Right atrium auricular region (tissue), 2 donors: ENCODE measurements at regions not wholly inside any gene's neighbourhood (a gene's known extent, or its start where the extent isn't known, plus 50 kb on each side); places are given as distances from the start of the nearest gene placed in this dataset.

Experiments
- DNase-seq: peaks from one replicate; pipeline ENCODE4 v3.0.0-alpha.2; 2019; ENCODE audit warnings: low spot score
- H3K27ac ChIP-seq, 2 donors: fragments of 200-600 bp; sonication (generic); 1 replicate in 1 of 2; 2 replicates in 1 of 2; pipeline ENCODE4 v1.5.1; 2016 to 2019
- H3K27me3 ChIP-seq, 2 donors: fragments of 200-600 bp; sonication (generic); one replicate each; pipeline versions ENCODE4 v1.5.1 to v1.6.0; 2017 to 2019
- H3K36me3 ChIP-seq: fragments of 200-600 bp; sonication (generic); one replicate; pipeline ENCODE4 v1.5.1; 2016
- H3K4me1 ChIP-seq, 2 donors: fragments of 200-600 bp; sonication (generic); one replicate each; pipeline versions ENCODE4 v1.5.1 to v1.6.0; 2017 to 2019
- H3K4me3 ChIP-seq, 2 donors: fragments of 200-600 bp; sonication (generic); 1 replicate in 1 of 2; 2 replicates in 1 of 2; pipeline ENCODE4 v1.5.1; 2017 to 2019; ENCODE audit warnings: mild to moderate bottlenecking in 1 of 2, moderate library complexity in 1 of 2
- H3K9me3 ChIP-seq, 2 donors: fragments of 200-600 bp; sonication (generic); one replicate each; pipeline ENCODE4 v1.5.1; 2019
- TF ChIP-seq, protein P1 (sequence below), 2 donors: fragments of 200-600 bp; sonication (generic); IDR thresholded peaks; one replicate each; pipeline ENCODE4 v1.5.1; 2019; ENCODE audit warnings: antibody characterized with exemption in 2 of 2

DNA sequence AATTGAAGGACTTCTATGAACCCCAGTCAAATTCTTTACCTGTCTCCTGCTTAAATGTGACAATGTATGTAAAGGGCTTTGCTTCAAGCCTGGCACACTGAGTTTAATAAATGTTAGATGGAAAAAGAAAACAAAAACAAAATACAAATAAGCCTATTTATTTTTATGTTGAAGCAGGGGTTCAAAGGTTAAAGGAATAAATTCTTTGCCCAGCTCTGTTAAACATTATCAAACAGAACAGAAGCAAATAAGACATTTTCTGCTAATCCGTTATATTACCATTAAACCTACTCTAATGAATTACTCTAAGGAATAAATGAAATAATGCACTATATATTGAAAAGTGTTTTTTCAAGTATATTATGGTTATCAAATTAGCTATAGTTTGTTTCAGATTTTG, 182.5 kb upstream of the CEP162 start:
- TF ChIP-seq, protein P1, sequence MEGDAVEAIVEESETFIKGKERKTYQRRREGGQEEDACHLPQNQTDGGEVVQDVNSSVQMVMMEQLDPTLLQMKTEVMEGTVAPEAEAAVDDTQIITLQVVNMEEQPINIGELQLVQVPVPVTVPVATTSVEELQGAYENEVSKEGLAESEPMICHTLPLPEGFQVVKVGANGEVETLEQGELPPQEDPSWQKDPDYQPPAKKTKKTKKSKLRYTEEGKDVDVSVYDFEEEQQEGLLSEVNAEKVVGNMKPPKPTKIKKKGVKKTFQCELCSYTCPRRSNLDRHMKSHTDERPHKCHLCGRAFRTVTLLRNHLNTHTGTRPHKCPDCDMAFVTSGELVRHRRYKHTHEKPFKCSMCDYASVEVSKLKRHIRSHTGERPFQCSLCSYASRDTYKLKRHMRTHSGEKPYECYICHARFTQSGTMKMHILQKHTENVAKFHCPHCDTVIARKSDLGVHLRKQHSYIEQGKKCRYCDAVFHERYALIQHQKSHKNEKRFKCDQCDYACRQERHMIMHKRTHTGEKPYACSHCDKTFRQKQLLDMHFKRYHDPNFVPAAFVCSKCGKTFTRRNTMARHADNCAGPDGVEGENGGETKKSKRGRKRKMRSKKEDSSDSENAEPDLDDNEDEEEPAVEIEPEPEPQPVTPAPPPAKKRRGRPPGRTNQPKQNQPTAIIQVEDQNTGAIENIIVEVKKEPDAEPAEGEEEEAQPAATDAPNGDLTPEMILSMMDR (IDR thresholded peaks at IDR 0.05): no peak
- H3K27ac ChIP-seq: no peak overlapping the region
- H3K4me1 ChIP-seq: no peaks in the 10 kb centered on the region
- no peaks in the 10 kb centered on the region for H3K36me3 ChIP-seq
- H3K27me3 ChIP-seq: no peaks in the 10 kb centered on the region
- H3K9me3 ChIP-seq: no peaks in the 10 kb centered on the region
- DNase-seq: no peak
- no peak overlapping the region for H3K4me3 ChIP-seq

DNA sequence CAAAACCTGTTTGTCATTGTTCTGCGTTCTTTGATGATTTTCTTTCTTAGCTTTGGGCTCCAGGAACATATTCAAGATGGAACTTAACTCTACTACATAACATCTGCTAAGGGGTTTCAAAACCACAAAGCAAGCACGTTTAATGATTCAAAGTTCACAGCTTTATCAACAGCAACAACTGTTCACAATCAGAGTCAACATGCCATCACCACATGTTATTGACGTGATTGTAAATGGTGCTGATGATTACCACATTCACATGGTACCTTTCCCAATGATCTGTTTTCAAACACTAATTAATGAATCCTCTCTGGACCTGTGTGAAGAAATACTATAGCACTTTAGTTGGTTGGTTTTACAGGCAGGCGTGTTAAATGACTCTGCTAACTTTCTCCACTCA, 180.6 kb upstream of the CEP162 start:
- DNase-seq: no peak
- H3K27me3 ChIP-seq: no peaks in the 10 kb centered on the region

DNA sequence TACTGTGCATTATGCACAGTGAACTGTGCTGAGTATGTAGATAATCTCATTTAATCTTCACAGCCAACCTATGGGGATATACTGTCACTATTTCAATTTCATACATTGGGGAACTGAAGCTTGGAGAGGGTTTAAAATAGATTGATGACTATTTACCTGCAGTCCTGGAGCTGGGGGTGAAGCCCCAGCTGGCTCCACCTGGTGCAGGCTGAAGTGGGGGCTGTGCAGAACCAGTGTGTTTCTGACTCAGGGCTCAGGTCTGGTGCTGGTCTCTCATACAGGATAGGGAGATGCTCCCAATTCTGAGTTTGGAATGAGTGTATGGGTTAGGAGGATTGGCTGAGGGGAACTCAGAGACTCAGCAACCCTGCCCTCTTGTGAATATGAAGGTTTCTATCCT, 176.1 kb upstream of the CEP162 start:
- H3K4me3 ChIP-seq: no peak overlapping the region
- H3K27ac ChIP-seq: no peak overlapping the region
- H3K9me3 ChIP-seq: no peaks in the 10 kb centered on the region
- no peaks in the 10 kb centered on the region for H3K36me3 ChIP-seq
- H3K27me3 ChIP-seq: no peaks in the 10 kb centered on the region
- no peak for DNase-seq
- no peaks in the 10 kb centered on the region for H3K4me1 ChIP-seq
- TF ChIP-seq, protein P1 (IDR thresholded peaks at IDR 0.05): no peak

More for the DNA sequence above, 180.6 kb upstream of the CEP162 start:
- TF ChIP-seq, protein P1 (IDR thresholded peaks at IDR 0.05): no peak
- Histone ChIP-seq H3K9me3 (no peaks in the 10 kb centered on the region), H3K36me3 (no peaks in the 10 kb centered on the region), H3K4me3 (no peak overlapping the region), H3K4me1 (no peaks in the 10 kb centered on the region), H3K27ac (no peak overlapping the region)

DNA sequence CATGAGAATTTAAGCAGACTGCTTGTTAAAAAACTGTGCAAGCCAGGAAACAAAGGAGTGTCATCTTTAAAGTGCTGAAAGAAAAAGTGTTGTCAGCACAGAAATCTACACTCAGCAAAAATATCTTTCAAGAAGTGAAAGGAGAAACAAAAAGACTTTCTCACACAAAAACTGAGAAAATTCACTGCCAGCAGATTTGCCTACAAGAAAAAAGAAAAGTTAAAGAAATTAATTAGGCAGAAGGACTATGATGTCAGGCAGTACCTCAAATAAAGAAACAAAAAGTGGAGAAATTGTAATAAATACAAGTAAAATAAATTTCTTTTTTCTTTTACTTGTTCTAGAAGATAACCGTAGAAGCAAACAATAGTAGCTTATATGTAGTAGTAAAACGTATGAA, 171.6 kb upstream of the CEP162 start:
- no peak overlapping the region for H3K27ac ChIP-seq
- no peak for DNase-seq
- no peak overlapping the region for H3K4me3 ChIP-seq
- H3K4me1 ChIP-seq: no peaks in the 10 kb centered on the region
- no peaks in the 10 kb centered on the region for H3K9me3 ChIP-seq
- no peaks in the 10 kb centered on the region for H3K36me3 ChIP-seq
- H3K27me3 ChIP-seq: no peaks in the 10 kb centered on the region
- TF ChIP-seq, protein P1 (IDR thresholded peaks at IDR 0.05): no peak

DNA sequence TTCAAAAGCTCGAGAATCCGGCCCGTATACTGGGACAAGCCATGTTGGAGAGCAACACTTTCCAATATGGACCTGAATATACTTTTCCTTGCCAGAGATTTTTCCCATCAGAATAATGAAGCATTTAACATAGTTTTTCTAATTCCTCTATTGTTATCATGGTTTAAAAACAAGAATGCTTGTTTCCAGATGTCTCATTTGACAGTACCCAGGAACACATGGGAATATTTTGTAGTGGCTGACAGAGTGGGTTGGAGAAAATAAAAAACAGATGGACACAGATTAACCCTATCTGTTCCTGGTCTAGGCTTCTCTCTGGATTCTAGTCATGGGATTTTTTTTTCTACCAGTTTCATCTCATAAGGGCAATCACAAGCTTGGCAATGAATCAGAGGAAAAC, 164.8 kb upstream of the CEP162 start:
- no peaks in the 10 kb centered on the region for H3K36me3 ChIP-seq
- no peaks in the 10 kb centered on the region for H3K4me1 ChIP-seq
- peaks cover 0 to 9% of the 10 kb centered on the region in 2 donors for H3K9me3 ChIP-seq
- no peak for DNase-seq
- H3K27me3 ChIP-seq: no peaks in the 10 kb centered on the region
- H3K27ac ChIP-seq: no peak overlapping the region
- TF ChIP-seq, protein P1 (IDR thresholded peaks at IDR 0.05): no peak
- H3K4me3 ChIP-seq: no peak overlapping the region

DNA sequence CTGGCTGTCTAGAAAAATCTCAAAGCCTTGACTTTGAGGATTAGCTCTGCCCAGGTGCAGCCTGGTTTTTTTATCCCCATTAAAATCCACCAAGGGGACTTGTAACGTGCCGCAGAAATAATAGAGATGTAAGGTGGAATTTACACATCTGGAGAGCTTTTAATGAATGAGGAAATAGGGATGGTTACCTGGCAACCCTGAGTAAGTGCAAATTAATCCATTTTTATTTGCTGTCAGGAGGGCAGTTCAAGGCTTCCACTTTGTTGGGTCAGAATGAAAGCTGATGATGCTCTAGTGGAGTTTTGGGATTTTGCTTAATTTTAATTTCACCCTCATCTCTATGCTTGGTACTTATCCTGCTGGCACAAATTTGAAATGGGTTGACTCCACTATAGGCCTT, 163.4 kb upstream of the CEP162 start:
- no peak for DNase-seq
- H3K36me3 ChIP-seq: no peaks in the 10 kb centered on the region
- TF ChIP-seq, protein P1 (IDR thresholded peaks at IDR 0.05): no peak

More for the DNA sequence above, 163.4 kb upstream of the CEP162 start:
- Histone ChIP-seq H3K27me3 (no peaks in the 10 kb centered on the region), H3K27ac (no peak overlapping the region), H3K9me3 (peaks cover 0 to 20% of the 10 kb centered on the region in 2 donors), H3K4me3 (no peak overlapping the region), H3K4me1 (no peaks in the 10 kb centered on the region)
